SK-N-SH treated with all-trans-retinoic acid at 6 μM for 48 hours (cell line): ENCODE measurements at regions not wholly inside any gene's neighbourhood (a gene's known extent, or its start where the extent isn't known, plus 50 kb on each side); places are given as distances from the start of the nearest gene placed in this dataset.

ENCODE experiments used
- ISL1 ChIP-seq: fragments of 250-450 bp; sonication (Bioruptor Pico); IDR thresholded peaks from 2 replicates; pipeline ENCODE4 v2.1.2; 2022; ENCODE audit warnings: mild to moderate bottlenecking, moderate library complexity
- RARB ChIP-seq: fragments of 250-450 bp; sonication (Bioruptor Pico); IDR thresholded peaks from 2 replicates; pipeline ENCODE4 v1.8.0; 2021; ENCODE audit warnings: mild to moderate bottlenecking, moderate library complexity
- ZFP3 ChIP-seq: fragments of 250-450 bp; sonication (Bioruptor Pico); IDR thresholded peaks from 2 replicates; pipeline ENCODE4 v1.5.0; 2020; ENCODE audit warnings: mild to moderate bottlenecking, moderate library complexity
- ZNF8 ChIP-seq: fragments of 450-650 bp; formaldehyde crosslinking; IDR thresholded peaks from 2 replicates; pipeline ENCODE4 v1.5.0; 2020; ENCODE audit warnings: mild to moderate bottlenecking, moderate library complexity
- TF ChIP-seq, protein P1 (sequence below): fragments of 250-450 bp; sonication (Bioruptor Pico); IDR thresholded peaks from 2 replicates; pipeline ENCODE4 v1.8.0; 2020; ENCODE audit warnings: mild to moderate bottlenecking, moderate library complexity, borderline replicate concordance

DNA sequence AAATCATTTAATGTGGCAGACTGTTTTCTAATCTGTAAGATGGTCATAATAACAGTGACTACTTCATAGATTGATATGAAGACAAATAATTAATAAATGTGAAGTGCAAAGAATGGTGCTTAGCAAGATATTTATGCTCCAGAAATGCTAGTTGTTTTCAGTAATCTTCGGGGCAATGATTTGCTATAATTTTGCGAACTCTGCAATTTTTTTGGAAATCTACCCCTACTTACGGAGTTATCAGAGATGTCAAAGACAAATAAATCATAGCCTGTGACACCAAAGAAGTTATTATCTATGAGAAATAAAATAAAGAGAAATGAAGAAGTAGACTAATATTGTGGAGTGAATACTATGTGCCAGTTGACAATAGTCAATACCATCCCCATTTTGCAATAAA, 634.1 kb upstream of the LRRC4C start:
- TF ChIP-seq ZFP3 (CRISPR knock-in tag): no peak
- no peak for TF ChIP-seq RARB (CRISPR knock-in tag)
- no peak for TF ChIP-seq ZNF8 (CRISPR knock-in tag)
- TF ChIP-seq, protein P1, sequence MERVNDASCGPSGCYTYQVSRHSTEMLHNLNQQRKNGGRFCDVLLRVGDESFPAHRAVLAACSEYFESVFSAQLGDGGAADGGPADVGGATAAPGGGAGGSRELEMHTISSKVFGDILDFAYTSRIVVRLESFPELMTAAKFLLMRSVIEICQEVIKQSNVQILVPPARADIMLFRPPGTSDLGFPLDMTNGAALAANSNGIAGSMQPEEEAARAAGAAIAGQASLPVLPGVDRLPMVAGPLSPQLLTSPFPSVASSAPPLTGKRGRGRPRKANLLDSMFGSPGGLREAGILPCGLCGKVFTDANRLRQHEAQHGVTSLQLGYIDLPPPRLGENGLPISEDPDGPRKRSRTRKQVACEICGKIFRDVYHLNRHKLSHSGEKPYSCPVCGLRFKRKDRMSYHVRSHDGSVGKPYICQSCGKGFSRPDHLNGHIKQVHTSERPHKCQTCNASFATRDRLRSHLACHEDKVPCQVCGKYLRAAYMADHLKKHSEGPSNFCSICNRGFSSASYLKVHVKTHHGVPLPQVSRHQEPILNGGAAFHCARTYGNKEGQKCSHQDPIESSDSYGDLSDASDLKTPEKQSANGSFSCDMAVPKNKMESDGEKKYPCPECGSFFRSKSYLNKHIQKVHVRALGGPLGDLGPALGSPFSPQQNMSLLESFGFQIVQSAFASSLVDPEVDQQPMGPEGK: no peak
- TF ChIP-seq ISL1 (CRISPR knock-in tag): no peak
